Skin epidermis (tissue), 12 donors: ENCODE measurements at regions not wholly inside any gene's neighbourhood (a gene's known extent, or its start where the extent isn't known, plus 50 kb on each side); places are given as distances from the start of the nearest gene placed in this dataset.
"Not testable (repeated sequence)": the region's sequence is repeated elsewhere in the genome, so short reads cannot be mapped to it uniquely, and the experiment has no call there.

ENCODE experiments used
- H3K27ac ChIP-seq, 21 experiments: fragments of 200-600 bp; sonication (generic) in 11 of 21; one replicate each; pipeline ENCODE4 v1.5.0; 2020; ENCODE audit warnings: mild to moderate bottlenecking in 3 of 21, inconsistent platforms in 2 of 21, moderate library complexity in 2 of 21
- H3K4me3 ChIP-seq, 7 experiments: fragments of 200-600 bp; sonication (generic) in 2 of 7; one replicate each; pipeline ENCODE4 v1.5.0; 2020; ENCODE audit warnings: inconsistent platforms in 2 of 7, mild to moderate bottlenecking in 2 of 7, moderate library complexity in 1 of 7

- Histone ChIP-seq H3K4me3 (no peak overlapping the region), H3K27ac (peak overlapping the region in 6 of 21 experiments; percentile 21 to 68 (median 36))
Measured at GRCh38 chr2:38461470-38461869, 84.4 kb upstream of the ATL2 start.

- Histone ChIP-seq H3K27ac (no peak overlapping the region), H3K4me3 (no peak overlapping the region)
Measured at GRCh38 chr2:38460313-38460712, 83.2 kb upstream of the ATL2 start.

DNA sequence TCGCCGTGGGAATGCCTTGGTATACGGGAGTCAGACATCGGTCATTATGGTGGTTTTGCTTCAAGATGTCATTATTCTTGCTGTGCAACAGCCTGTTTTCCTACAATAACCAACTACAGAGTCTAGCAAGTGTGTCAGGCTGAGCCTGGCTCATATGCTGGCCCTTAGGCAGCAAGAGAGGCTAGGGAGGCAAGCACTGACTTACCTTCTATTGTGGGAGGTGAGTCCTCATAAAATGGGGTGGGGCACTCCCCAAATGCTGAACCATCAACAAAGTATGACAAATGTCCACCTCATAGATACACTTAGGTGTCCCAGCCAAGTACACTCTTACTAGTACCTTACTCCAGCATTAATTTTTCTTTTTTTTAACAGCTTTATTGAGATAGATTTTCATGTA lies 77.0 kb upstream of the ATL2 start:
- Histone ChIP-seq H3K4me3 (no peak overlapping the region), H3K27ac (peak overlapping the region in 2 of 21 experiments; percentile 28 to 60)

DNA sequence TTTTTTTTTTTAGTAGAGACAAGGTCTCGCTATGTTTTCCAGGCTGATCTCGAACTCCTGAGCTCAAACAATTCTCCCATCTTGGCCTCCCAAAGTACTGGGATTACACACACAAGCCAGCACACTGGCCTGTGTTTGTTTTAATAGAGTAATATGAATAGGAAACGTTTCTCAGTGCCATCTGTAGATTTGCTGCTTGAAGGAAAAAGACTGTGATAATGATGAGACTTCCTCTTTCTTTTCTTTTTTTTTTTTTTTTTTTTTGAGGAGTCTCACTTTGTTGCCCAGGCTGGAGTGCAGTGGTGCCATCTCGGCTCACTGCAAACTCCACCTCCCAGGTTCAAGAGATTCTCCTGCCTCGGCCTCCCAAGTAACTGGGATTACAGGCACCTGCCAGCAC lies 74.7 kb upstream of the ATL2 start:
- H3K27ac ChIP-seq, H3K4me3 ChIP-seq: not testable (repeated sequence)

GRCh38 chr2:38450509-38450908 lies 73.4 kb upstream of the ATL2 start:
- Histone ChIP-seq H3K27ac (peak overlapping the region in 1 of 21 experiments; percentile 76), H3K4me3 (no peak overlapping the region)

GRCh38 chr2:38448692-38449410 lies 71.8 kb upstream of the ATL2 start:
- H3K4me3 ChIP-seq: no peak overlapping the region
- peak overlapping the region in 18 of 21 experiments; percentile 8 to 86 (median 77) for H3K27ac ChIP-seq

DNA sequence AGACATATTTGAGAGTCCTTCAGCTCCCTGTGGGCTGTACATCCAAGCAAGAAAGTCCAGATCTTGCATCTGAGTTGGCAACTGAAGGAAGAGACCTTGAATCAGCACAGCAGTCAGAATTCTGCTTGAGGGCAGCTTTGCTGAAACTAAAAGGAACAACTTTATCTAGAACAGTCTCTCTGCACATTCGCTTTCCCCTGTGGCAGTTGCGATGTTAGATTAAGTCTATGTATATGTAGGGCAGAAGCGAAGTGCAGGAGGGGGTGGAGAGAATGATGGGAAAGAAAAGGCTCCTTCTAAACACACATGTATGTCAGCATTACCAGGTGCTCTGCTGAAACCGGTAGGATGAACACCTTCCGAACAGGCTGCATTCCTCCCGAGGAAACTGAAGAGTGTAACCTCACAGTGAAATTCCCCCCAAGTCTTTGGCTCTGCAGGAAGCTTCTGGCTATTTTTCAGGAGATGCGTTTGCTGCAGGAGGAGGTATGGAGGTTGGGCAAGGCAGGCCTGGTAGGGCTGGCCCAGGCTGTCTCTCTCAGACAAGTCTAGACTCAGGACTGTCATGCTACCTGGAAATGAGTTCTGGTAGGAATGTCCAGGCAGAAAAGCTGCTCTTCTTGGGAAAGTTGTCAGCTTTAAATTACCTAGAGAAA lies 70.0 kb upstream of the ATL2 start:
- Histone ChIP-seq H3K27ac (peak overlapping the region in 18 of 21 experiments; percentile 23 to 86 (median 77)), H3K4me3 (peak overlapping the region in 5 of 7 experiments; percentile 1 to 33 (median 4))

GRCh38 chr2:38446418-38446817 lies 69.3 kb upstream of the ATL2 start:
- Histone ChIP-seq H3K4me3 (peak overlapping the region in 5 of 7 experiments; percentile 1 to 33 (median 4)), H3K27ac (peak overlapping the region in 20 of 21 experiments; percentile 4 to 86 (median 76))

GRCh38 chr2:38444247-38444646 lies 67.2 kb upstream of the ATL2 start:
- H3K27ac ChIP-seq: peak overlapping the region in 11 of 21 experiments; percentile 0 to 57 (median 32)
- no peak overlapping the region for H3K4me3 ChIP-seq

- Histone ChIP-seq H3K4me3 (no peak overlapping the region), H3K27ac (peak overlapping the region in 13 of 21 experiments; percentile 0 to 65 (median 32))
Measured at GRCh38 chr2:38442643-38443541, 65.8 kb upstream of the ATL2 start.

- peak overlapping the region in 8 of 21 experiments; percentile 1 to 40 (median 20) for H3K27ac ChIP-seq
- H3K4me3 ChIP-seq: no peak overlapping the region
Measured at GRCh38 chr2:38441346-38441745, 64.3 kb upstream of the ATL2 start.

DNA sequence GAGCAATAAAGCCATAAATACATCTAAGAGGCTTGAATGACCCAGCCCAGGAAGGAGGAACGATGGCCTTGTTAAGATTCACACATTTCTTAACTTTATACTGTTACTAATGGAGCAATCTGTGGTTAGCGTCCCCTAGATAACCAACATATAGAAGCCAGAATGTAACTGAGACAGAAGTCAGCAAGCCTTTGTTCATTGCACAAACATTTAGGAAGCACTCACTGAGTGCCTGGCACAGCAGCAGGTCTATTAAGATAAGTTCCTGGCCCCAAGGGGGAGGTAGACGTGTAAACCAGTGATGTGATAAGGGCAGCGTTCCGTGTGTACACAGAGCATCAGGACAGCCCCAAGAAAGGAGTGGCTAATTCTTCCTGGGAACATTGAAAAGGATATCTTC lies 63.6 kb upstream of the ATL2 start:
- Histone ChIP-seq H3K4me3 (no peak overlapping the region), H3K27ac (peak overlapping the region in 7 of 21 experiments; percentile 1 to 40 (median 18))

DNA sequence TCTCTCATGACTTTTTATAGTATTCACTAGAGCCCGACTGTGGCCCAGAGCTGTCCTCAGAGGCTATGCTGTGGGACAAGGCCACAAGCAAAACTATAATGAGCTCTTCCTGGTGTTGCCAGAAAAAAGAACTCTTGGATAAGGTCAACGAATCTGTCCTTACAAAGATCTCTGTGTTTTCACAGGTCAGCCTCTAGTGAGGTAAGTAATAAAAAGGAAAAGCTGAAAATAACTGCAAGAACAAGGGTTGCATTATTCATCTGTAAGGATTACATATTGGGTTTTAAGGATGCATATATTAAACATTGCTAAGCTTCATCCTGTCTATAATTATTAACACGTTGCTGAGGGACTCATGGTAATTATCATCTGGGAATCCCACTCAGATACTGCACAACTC lies 62.8 kb upstream of the ATL2 start:
- Histone ChIP-seq H3K4me3 (no peak overlapping the region), H3K27ac (peak overlapping the region in 1 of 21 experiments; percentile 40)

DNA sequence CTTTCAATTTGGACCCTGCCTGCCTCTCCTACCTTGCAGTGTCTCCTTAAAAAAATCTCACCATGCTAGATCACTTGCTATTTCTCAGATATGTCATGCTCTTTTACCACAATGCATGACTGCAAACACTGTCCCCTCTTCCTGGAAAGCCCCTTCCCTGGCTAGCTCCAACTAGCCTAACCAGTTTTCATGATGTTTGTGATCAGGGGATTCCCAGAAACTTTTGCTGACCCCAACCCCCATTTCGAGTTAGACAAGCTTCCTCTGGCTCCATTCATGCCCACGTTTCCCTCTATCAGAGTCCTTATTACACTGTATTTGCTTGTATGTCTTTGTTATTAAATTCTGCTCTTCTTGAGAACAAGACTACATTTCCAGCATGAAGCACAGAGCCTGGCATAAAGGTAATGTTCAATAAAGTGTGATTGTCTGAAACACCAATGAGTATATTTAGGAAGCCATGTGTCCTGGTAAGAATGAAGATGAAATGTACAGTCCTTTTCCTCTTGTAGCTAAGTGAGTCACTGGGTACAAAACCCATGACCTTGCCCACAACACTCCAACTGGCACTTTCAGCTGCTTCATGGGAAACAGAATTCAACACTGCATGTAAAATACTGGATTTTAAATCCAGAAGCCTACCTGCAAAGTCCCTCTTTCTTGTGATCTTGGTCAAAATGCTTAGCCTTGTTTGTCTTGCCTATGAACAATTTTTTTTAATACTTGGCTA lies 62.0 kb upstream of the ATL2 start:
- peak overlapping the region in 2 of 21 experiments; percentile 22 to 40 for H3K27ac ChIP-seq
- H3K4me3 ChIP-seq: no peak overlapping the region

GRCh38 chr2:38438133-38438882 lies 61.2 kb upstream of the ATL2 start:
- Histone ChIP-seq H3K27ac (peak overlapping the region in 3 of 21 experiments; percentile 22 to 36 (median 22)), H3K4me3 (no peak overlapping the region)

DNA sequence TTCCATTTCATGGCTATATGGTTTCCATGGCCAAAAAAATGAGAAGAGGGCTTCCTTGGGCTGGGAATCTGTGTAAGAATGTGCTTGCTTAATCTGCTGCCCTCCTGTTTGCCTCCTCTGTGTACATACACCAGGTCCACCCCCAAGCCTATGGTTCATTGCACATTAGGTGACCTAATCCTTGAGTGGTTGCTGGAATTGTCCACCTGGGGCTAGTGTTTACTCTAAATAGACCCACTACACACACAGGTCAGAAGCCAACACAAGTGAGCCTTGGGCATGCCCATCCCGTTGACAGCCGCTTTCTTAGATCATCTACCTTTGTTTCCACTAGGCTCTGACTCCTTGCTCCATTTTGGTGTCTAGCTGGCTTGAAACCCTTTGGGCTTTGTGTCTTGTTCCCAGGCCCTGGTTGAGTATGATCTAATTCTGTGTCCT lies 59.2 kb upstream of the ATL2 start:
- Histone ChIP-seq H3K27ac (peak overlapping the region in 2 of 21 experiments; percentile 7 to 17), H3K4me3 (no peak overlapping the region)

- no peak overlapping the region for H3K4me3 ChIP-seq
- peak overlapping the region in 1 of 21 experiments; percentile 16 for H3K27ac ChIP-seq
Measured at GRCh38 chr2:38435775-38436174, 58.7 kb upstream of the ATL2 start.

- H3K27ac ChIP-seq: no peak overlapping the region
- no peak overlapping the region for H3K4me3 ChIP-seq
Measured at GRCh38 chr2:38434595-38434994, 57.5 kb upstream of the ATL2 start.

GRCh38 chr2:38433607-38433975 lies 56.5 kb upstream of the ATL2 start:
- Histone ChIP-seq H3K27ac (no peak overlapping the region), H3K4me3 (no peak overlapping the region)
